HUES64 (cell line): ENCODE measurements at regions not wholly inside any gene's neighbourhood (a gene's known extent, or its start where the extent isn't known, plus 50 kb on each side); places are given as distances from the start of the nearest gene placed in this dataset.
"Not testable (repeated sequence)": the region's sequence is repeated elsewhere in the genome, so short reads cannot be mapped to it uniquely, and the experiment has no call there.

Experiments used
- H3K27ac ChIP-seq: 2 replicates; pipeline ENCODE4 v1.7.0; 2013; ENCODE audit warnings: low read depth, low read length, inconsistent platforms
- H3K27me3 ChIP-seq: 2 replicates; pipeline ENCODE4 v1.6.1; 2013; ENCODE audit warnings: mild to moderate bottlenecking, low read length; ENCODE audit not compliant: insufficient read depth
- H3K36me3 ChIP-seq: 2 replicates; pipeline ENCODE4 v1.6.1; 2013; ENCODE audit warnings: mild to moderate bottlenecking, low read length; ENCODE audit not compliant: insufficient read depth
- H3K4me1 ChIP-seq: 2 replicates; pipeline ENCODE4 v1.6.1; 2013; ENCODE audit warnings: mild to moderate bottlenecking, low read length, moderate library complexity; ENCODE audit not compliant: insufficient read depth
- H3K4me3 ChIP-seq: 2 replicates; pipeline ENCODE4 v1.5.1; 2013; ENCODE audit warnings: mild to moderate bottlenecking, low read length, moderate library complexity
- H3K9ac ChIP-seq: 2 replicates; pipeline ENCODE4 v1.6.1; 2013; ENCODE audit warnings: mild to moderate bottlenecking, low read depth, low read length
- H3K9me3 ChIP-seq: 2 replicates; pipeline ENCODE4 v1.6.1; 2013; ENCODE audit warnings: low read depth, low read length; ENCODE audit not compliant: insufficient read depth
- whole genome bisulfite sequencing: fragments of 150-250, 120-280 bp; methylation state at CpG from one replicate; pipeline ENCODE4 v1.1.7; 2013; ENCODE audit warnings: missing lambda C conversion rate; 5-methylcytosine and 5-hydroxymethylcytosine counted together

- Histone ChIP-seq H3K9me3 (no peaks in the 10 kb centered on the region), H3K27me3 (no peaks in the 10 kb centered on the region), H3K9ac (no peak overlapping the region), H3K4me3 (no peak overlapping the region), H3K27ac (no peak overlapping the region), H3K4me1 (no peaks in the 10 kb centered on the region), H3K36me3 (no peaks in the 10 kb centered on the region)
- WGBS = 95% methylated on average over 3 of the region's 5 CpGs
These were observed 1637.5 kb upstream of the PCDH7 start for GRCh38 chr4:29082684-29083083.

- H3K9me3 ChIP-seq = no peaks in the 10 kb centered on the region
- no peak overlapping the region for H3K4me3 ChIP-seq
- H3K9ac ChIP-seq = no peak overlapping the region
- WGBS = 96% methylated on average over 3 of the region's 4 CpGs
- no peak overlapping the region for H3K27ac ChIP-seq
- no peaks in the 10 kb centered on the region for H3K4me1 ChIP-seq
- H3K27me3 ChIP-seq = no peaks in the 10 kb centered on the region
- no peaks in the 10 kb centered on the region for H3K36me3 ChIP-seq
These were observed 1634.4 kb upstream of the PCDH7 start for GRCh38 chr4:29085748-29086147.

GRCh38 chr4:29104694-29105093, 1615.5 kb upstream of the PCDH7 start:
- 94% methylated on average over 3 of the region's 3 CpGs for WGBS
- Histone ChIP-seq H3K27ac (no peak overlapping the region), H3K36me3 (no peaks in the 10 kb centered on the region)

DNA sequence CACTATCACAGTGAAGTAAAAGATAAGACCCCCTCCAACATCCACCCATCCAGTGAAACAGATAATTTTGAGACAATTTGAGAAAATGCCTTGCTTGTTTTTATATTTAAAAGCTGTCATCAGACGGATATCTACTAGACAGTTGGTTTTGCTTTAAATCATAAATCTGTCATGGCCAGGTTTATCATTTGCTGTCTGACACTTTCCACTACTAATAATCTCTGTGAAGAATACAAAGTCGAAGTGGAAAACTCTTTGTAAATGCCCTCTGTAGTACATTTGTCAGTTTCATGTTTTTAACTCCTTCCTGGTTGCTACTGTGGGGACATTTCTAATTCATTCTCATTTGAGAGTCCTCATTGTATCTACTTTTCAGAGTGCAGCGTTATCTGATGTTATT, 1606.2 kb upstream of the PCDH7 start:
- Histone ChIP-seq H3K27ac (no peak overlapping the region), H3K9ac (no peak overlapping the region), H3K27me3 (no peaks in the 10 kb centered on the region), H3K4me3 (no peak overlapping the region), H3K9me3 (no peaks in the 10 kb centered on the region), H3K4me1 (no peaks in the 10 kb centered on the region), H3K36me3 (no peaks in the 10 kb centered on the region)
- 91% methylated on average over 3 of the region's 3 CpGs for WGBS

More at GRCh38 chr4:29104694-29105093, 1615.5 kb upstream of the PCDH7 start:
- H3K9me3 ChIP-seq = no peaks in the 10 kb centered on the region
- H3K27me3 ChIP-seq = no peaks in the 10 kb centered on the region
- H3K4me3 ChIP-seq = no peak overlapping the region
- H3K9ac ChIP-seq = no peak overlapping the region
- no peaks in the 10 kb centered on the region for H3K4me1 ChIP-seq

DNA sequence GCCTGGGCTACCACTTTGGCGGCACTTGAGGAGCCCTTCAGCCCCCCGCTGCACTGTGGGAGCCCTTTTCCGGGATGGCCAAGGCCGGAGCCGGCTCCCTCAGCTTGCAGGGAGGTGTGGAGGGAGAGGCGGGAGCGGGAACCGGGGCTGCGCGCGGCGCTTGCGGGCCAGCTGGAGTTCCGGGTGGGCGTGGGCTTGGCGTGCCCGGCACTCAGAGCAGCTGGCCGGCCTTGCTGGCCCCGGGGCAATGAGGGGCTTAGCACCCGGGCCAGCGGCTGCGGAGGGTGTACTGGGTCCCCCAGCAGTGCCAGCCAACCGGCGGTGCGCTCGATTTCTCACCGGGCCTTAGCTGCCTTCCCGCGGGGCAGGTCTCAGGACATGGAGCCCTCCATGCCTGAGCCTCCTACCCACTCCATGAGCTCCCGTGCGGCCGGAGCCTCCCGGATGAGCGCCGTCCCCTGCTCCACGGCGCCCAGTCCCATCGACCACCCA, 1602.9 kb upstream of the PCDH7 start:
- not testable (repeated sequence) for H3K36me3 ChIP-seq, H3K9me3 ChIP-seq, H3K9ac ChIP-seq, H3K4me1 ChIP-seq, H3K4me3 ChIP-seq, H3K27me3 ChIP-seq, H3K27ac ChIP-seq
- WGBS = 97% methylated on average over 38 of the region's 38 CpGs

GRCh38 chr4:29121586-29121985, 1598.6 kb upstream of the PCDH7 start:
- Histone ChIP-seq H3K4me3 (no peak overlapping the region), H3K9me3 (no peaks in the 10 kb centered on the region), H3K4me1 (no peaks in the 10 kb centered on the region), H3K9ac (no peak overlapping the region), H3K36me3 (no peaks in the 10 kb centered on the region), H3K27me3 (no peaks in the 10 kb centered on the region), H3K27ac (no peak overlapping the region)
- 94% methylated on average over 2 of the region's 4 CpGs for WGBS

DNA sequence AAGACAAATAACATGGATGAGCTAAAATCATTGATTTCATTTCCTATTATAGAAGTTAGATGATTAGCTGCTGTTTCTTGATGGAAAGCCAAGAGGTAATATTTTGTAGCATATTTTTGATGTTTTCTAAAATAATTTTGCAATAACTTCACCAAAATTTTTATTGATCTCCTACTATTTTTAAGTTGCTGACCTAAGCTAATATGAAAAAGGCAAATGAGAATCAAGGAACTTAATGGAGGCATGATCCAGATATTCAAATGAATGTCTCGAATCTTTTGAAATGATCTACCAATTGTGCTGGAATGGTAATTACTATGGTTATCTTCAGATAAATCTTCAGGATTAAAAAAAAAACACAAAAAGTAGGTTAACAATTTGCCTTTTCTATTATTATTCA, 1591.4 kb upstream of the PCDH7 start:
- Histone ChIP-seq H3K4me3 (no peak overlapping the region), H3K27ac (no peak overlapping the region), H3K27me3 (no peaks in the 10 kb centered on the region), H3K36me3 (no peaks in the 10 kb centered on the region), H3K9me3 (no peaks in the 10 kb centered on the region), H3K4me1 (no peaks in the 10 kb centered on the region), H3K9ac (no peak overlapping the region)
- WGBS = 100% methylated on average over 1 of the region's 1 CpG

GRCh38 chr4:29131304-29131703, 1588.9 kb upstream of the PCDH7 start:
- no peaks in the 10 kb centered on the region for H3K4me1 ChIP-seq
- no peak overlapping the region for H3K27ac ChIP-seq
- 94% methylated on average over 1 of the region's 2 CpGs for WGBS

DNA sequence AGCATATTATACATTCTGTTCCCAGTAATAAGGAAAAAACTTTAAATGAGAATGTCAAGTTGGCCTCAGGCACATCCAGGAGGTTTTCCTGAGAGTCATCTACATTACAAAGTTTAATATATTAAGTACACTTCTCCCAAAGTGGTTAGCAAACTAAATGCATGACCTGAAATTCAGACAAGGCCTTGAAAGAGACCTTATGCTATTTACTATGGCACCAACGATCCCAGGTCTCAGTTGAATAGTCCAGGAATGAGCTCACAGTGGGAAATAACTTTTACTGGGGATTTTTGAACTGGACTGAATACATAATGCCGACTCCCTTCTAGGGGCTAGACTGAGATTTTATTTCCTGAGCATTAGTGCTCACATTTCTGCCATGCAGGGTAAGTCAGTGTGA, 1577.5 kb upstream of the PCDH7 start:
- H3K9ac ChIP-seq = no peak overlapping the region
- 92% methylated on average over 2 of the region's 2 CpGs for WGBS
- H3K36me3 ChIP-seq = no peaks in the 10 kb centered on the region
- H3K27ac ChIP-seq = no peak overlapping the region
- H3K27me3 ChIP-seq = no peaks in the 10 kb centered on the region
- no peaks in the 10 kb centered on the region for H3K4me1 ChIP-seq
- H3K4me3 ChIP-seq = no peak overlapping the region
- no peaks in the 10 kb centered on the region for H3K9me3 ChIP-seq

More at GRCh38 chr4:29131304-29131703, 1588.9 kb upstream of the PCDH7 start:
- Histone ChIP-seq H3K4me3 (no peak overlapping the region), H3K27me3 (no peaks in the 10 kb centered on the region), H3K9me3 (no peaks in the 10 kb centered on the region), H3K9ac (no peak overlapping the region), H3K36me3 (no peaks in the 10 kb centered on the region)

DNA sequence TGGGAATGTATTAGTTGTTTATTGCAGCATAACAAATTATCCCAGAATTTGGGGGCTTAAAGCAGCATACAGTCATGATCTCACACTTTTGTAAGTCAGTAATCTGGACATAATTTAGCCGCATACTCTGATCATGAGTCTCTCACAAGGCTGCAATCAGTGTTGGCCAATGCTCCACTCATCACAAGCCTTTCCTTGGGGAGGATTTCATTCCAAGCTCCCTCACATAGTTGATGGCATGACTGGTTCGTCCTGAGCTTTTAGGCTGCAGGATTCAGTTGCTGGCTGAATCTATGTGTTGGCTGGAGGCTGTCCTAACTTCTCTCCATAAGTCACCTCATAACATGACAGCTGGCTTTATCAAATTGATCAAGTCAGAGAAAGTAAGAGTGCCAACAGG, 1568.6 kb upstream of the PCDH7 start:
- H3K4me1 ChIP-seq = no peaks in the 10 kb centered on the region
- H3K27me3 ChIP-seq = no peaks in the 10 kb centered on the region
- 98% methylated on average over 1 of the region's 2 CpGs for WGBS
- H3K9me3 ChIP-seq = no peaks in the 10 kb centered on the region
- no peak overlapping the region for H3K4me3 ChIP-seq
- H3K36me3 ChIP-seq = no peaks in the 10 kb centered on the region
- no peak overlapping the region for H3K9ac ChIP-seq
- H3K27ac ChIP-seq = no peak overlapping the region

DNA sequence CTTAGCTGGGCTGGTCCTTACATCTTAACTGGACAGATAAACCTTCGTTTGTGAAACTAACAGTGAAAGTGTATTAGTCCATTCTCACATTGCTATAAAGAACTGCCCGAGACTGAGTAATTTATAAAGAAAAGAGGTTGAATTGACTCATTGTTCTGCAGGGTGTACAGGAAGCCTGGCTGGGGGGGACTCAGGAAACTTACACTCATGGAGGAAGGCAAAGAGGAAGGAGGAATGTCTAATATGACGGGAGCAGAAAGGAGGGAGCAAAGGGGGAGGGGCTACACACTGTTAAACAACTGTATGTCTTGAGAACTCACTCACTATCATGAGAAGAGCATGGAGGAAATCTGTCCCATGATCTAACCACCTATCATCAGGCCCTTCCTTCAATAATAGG, 1566.5 kb upstream of the PCDH7 start:
- Histone ChIP-seq H3K4me3 (no peak overlapping the region), H3K9me3 (no peaks in the 10 kb centered on the region), H3K4me1 (no peaks in the 10 kb centered on the region), H3K9ac (no peak overlapping the region), H3K27me3 (no peaks in the 10 kb centered on the region), H3K27ac (no peak overlapping the region), H3K36me3 (no peaks in the 10 kb centered on the region)
- 94% methylated on average over 3 of the region's 3 CpGs for WGBS

GRCh38 chr4:29175291-29175690, 1544.9 kb upstream of the PCDH7 start:
- Histone ChIP-seq H3K4me1 (no peaks in the 10 kb centered on the region), H3K27me3 (no peaks in the 10 kb centered on the region), H3K9ac (no peak overlapping the region), H3K27ac (no peak overlapping the region), H3K36me3 (no peaks in the 10 kb centered on the region), H3K4me3 (no peak overlapping the region), H3K9me3 (no peaks in the 10 kb centered on the region)
- WGBS = 100% methylated on average over 1 of the region's 1 CpG
